NCI-H1417 treated with DMSO at 0.1 percent for 48 hours (cell line): ENCODE measurements at regions not wholly inside any gene's neighbourhood (a gene's known extent, or its start where the extent isn't known, plus 50 kb on each side); places are given as distances from the start of the nearest gene placed in this dataset.
"Not testable (repeated sequence)": the region's sequence is repeated elsewhere in the genome, so short reads cannot be mapped to it uniquely, and the experiment has no call there.

Experiments
- DNase-seq: peaks from one replicate; lab custom pipeline; 2025; lab: John Stamatoyannopoulos, UW

DNA sequence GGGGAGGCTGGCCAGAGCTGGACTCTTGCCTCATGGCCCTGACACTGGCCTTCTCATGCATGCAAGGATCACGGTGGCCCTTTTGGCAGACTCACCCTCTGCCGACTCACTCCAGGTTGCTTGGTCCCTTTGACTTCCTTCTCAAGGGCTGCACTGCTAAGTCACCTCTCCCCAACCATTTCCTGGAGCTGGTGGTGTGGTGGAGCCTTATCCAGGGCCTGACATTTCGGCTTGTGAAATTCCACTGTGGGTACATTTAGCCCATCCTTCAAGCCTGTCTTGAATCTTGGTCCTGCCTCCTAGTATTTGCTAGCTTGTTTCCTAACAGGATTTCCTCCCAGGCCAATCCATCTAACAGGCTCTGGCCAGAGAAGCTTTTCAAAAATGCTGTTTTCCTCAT, 52.6 kb upstream of the JUN start:
- DNase-seq, result no peak

GRCh38 chr1:58837886-58838285, 54.0 kb upstream of the JUN start:
- DNase-seq, result no peak

DNA sequence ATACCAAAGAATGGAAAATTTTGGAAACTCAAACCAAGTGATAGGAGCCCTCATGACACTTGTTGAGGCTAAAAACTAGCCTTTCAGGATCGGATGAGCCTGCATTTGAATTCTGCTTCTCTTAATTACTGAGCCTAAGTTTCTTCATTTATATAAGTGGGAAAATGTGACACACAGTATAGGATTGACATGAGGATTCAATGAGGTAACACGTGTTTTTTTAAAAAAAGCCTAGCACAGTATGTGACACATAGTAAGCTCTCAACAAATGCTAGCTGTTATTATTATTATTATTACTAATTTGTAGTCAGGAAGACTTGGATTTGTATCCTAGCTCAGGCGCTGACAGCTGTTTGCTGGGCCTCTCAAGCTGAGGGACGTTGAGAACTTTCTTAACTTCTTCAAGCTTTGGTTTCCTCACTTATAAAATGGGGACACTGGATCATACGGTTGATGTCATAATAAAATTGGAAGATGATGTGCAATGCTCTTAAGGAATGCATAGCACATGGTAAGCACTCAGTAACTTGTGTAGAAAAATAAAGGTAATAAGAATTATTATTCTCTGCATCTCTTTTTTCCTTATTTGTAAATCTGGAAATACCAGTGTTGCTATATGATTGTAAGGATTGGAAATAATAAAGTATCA, 55.4 kb upstream of the JUN start:
- no peak for DNase-seq

DNA sequence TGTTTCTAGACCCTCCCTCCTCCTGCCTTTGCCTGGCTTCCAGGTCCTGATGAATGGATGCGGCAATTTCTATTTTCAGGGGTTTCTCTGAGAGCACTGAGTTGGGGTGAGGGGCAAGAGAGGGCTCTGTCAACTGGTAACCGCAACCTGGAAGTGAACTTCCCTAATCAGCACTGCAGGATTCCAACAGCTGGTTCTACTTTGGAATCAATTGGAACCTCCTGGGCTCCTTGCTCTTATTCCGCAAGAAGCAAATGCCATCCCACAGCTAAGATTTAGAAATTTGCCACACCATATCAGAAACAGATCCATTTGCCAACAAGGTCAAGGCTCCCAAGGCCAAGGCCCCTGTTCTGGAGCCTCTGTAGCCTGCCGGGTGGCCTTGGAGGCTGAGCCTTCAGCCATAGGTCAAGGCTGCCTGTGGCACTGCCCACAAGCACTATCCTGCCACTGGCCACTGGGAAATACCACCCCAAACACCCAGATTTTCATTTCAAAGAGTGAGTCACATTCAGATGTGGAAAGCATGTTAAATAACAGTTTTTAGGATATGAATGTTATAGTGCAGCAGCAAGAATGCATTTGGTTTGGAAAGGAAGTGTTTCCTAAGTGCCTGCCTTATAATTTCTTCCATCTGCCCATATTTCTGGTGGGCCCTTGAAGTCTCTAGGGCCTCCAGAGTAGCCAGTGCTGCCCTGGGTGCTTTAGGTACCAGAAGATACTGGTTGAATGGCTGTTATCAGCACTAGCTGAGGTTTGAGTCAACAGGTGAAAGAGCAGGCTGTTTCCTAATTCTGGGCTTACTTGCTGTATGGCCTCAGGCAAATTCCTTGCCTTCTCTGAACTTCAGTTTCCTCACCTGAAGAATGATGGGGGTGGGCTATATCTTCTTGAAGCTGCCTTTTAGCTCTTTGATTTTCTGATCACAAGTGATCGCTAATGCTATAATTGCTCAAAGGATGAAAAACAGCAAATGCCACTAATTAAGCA, 56.3 kb upstream of the JUN start:
- DNase-seq, result no peak

- DNase-seq, result no peak
Observed at GRCh38 chr1:58841455-58841854, 57.6 kb upstream of the JUN start.

DNA sequence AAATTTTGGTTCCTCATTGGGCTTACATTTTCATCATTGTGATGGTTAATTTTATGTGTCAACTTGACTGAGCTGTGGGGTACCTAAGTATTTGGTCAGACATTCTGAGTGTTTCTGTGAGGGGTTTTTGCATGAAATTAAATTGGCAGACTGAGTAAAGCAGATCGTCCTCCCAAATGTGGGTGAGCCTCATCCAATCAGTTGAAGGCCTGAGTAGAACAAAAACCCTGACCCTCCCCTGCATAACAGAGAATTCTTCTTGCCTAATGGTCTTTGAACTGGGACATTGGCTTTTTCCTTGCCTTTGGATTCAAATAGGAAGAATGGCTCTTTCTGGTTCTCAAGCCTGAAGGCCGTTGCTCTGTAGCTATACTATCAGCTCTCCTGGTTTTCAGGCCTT, 59.1 kb upstream of the JUN start:
- DNase-seq, result no peak

DNA sequence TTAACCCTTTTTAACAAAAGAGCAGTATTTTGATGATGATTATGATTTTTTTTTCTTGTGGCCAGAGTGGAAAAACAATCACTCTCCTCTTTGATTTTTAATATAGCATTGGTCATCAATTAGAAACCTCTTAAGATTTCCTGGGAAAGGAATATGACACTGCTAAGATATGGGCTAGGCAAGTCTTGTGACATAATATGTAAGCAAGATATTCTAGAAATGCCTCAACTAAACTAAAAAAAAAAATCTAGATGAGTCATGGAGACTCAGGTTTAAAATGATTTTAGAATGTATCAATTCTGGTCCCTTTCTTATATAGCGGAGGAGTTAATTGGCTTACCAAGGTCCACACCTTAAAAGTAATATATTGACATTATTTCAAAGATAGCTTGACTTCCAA, 60.3 kb upstream of the JUN start:
- no peak for DNase-seq

GRCh38 chr1:58845942-58846341, 62.1 kb upstream of the JUN start:
- no peak for DNase-seq

DNA sequence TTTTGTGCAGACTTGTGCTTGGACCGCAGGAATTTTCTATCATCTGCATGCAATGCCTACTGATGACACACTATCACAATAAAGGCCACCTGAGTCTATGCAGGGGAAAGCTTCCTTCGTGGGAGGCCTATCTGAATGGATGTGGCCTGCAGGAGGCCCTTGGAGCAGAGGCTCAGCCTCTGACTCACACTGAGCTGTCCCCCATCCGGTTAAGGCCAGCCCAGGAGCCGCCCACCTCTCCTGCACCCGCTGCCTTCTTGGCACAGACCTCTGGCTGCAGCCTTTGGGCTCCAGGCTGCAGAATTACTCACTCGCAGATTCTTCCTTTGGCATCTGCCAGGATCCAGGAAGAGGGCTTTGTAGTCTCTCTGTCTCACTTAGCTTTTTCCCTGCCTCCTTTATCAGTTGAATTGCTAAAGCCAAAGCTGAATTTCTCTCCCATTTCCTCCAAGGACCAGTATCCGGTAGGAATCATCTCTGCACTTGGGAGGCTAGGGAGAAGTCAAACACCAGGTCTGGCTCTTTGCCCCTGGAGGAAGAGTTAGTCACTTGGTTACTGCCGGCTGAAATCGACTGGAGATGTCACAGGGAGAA, 65.1 kb upstream of the JUN start:
- DNase-seq, result no peak

DNA sequence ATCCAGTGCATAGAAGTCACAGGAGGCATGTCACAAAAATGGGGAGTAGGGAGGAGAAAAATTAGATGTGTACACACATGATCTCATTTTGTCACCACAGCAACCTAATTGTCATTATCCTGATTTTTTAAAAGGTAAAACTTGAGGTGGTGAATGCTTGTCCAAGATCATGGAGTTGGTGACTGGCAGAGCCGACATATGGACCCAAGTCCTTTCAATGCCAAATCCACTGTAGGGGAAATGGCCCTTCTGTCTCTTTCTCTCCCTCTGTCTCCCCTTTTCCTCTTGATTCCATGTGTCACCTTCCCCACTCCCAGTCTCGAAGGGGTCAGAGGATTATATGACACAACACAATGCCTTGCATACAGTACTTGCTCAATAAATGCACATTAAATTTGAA, 65.7 kb upstream of the JUN start:
- DNase-seq, result no peak

DNA sequence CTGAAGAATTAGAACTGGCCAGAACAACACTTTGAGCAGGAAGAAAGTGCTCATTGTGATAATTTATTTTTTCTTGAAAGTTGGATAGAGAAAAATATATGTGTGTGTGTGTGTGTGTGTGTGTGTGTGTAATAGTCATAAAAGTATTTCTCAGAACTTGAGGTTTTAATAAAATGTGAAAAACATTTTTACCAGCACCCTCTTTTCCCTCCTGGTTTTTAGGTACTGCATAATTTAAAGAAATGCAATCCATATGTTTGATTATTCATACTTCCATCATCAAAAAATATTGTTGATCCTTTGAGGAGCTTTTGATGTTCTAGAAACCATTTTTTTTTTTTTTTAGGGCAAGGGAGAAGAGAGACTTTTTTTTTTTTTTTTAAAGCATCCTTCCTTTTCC, 66.8 kb upstream of the JUN start:
- DNase-seq, result no peak

- DNase-seq, result no peak
Observed at GRCh38 chr1:58852731-58853485, 69.1 kb upstream of the JUN start.

GRCh38 chr1:58854576-58854975, 70.7 kb upstream of the JUN start:
- no peak for DNase-seq

- DNase-seq, result no peak
Observed at GRCh38 chr1:58855274-58856165, 71.7 kb upstream of the JUN start.

GRCh38 chr1:58856281-58856680, 72.4 kb upstream of the JUN start:
- not testable (repeated sequence) for DNase-seq

DNA sequence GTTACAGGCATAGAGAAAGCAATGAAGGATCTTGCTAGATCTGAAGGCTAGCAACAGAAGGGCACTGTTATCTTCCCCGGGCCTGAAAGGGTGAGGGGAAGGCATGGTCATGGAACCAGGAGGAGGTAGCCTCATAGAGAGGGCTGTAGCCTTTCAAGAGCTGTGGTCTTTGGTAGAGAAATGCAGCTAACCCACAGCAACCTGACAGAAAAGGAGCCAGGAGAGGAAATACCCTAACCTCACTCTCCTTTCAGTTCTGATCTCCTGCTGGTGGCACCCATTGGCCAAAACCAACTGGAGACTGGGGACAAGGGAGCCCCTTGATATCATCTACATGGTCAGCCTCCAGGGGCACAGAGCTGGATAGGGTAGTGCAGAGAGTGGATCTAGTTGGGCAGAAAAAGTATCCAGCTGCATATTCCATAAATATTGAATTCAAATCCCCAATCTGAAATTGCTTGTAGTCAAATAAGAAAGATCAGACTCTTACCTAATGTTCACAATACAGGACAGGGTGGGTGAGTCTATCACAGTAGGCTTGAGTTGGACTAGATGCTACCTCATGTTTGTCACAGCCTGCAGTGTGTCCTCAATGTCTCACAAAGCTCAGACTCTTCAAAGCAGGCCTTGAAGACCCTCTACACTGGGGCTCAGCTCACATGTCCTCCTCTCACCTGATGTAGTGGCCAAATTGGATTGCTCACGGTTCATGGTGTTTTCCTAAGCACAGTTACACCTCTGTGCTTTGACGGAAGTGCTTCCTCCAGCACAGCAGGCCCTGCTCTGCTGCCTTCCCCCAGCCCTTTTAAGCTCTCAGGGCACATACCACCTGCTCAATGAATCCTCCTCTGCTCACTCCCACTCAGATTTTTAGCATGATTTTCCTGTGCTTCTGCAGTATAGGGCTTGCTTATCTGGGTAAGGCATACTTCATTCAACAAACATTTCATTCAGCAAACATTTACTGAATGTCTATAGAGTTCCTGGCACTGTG, 74.1 kb upstream of the JUN start:
- no peak for DNase-seq

DNA sequence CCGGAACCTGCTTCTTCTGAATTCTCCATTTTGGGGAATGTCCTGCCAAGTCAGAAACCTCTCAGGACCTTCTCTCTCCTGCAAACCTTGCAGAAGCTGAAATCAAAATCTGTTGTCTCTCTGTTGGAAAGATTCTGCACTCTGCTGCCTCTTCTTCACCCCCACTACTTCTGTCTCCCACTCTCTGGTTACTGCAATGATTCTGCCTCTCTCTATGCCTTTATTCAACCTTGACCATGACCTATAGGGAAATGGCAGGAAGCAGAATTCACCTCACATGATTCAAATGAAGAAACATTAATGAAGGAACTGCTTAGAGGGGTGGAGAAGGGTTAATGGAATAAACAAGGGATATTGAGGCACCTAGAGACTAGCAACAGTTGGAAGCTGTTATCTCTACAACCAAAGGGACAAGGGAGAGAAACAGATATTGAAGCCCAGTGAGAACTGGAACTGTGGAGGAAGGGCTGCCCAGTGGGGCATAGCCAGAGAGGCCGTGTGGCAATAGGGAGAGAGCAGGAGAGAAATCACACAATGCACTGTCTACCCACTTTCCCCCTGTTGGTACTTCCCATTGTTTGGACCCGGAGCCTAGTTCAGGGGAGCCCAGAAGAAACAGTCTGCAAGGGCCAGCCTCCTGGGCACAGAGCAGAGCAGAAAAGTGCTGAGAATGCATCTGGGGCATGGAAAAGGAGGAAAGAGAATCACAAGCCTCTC, 76.1 kb upstream of the JUN start:
- DNase-seq, result no peak

DNA sequence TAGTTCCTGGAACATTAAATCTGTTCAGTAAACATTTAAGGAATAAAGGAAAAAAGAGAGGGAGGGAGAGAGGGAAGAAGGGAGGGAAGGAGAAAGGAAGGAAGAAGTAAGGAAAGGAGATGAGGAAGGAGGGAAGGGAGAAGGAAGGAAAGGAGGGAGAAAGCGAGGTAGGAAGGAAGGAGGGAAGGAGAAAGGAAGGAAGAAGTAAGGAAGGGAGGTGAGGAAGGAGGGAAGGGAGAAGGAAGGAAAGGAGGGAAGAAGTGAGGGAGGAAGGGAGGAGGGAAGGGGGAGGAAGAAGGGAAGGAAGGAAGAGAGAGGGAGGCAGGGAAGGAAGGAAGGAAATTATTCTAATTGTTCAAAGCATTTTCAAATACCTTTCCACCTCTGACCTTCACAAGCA, 77.2 kb upstream of the JUN start:
- no peak for DNase-seq

DNA sequence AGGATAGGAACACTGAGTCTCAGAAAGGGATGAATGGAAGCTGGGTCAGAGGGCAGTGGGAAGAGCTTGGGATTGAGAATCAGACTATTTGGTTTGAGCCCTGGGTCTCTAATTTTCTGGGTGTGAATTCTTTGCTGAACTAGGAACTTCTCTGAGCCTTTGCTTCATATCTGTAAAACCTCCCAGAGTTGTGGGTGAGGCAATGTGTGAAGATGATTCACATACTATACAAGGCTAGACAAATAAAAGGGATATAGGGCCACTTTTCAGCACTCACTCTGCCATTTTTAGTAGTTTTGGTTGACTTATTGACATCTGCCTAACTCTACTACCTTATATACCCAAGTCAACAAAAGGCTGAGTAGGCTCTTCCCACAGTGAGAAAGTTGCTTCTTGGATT, 77.7 kb upstream of the JUN start:
- no peak for DNase-seq
